ENCODE measurements at regions not wholly inside any gene's neighbourhood (a gene's known extent, or its start where the extent isn't known, plus 50 kb on each side); places are given as distances from the start of the nearest gene placed in this dataset.

GRCh38 chr4:36915717-36916116 is 328.8 kb upstream of the NWD2 start:
- dilution Hi-C loops (cut with MboI; ENCODE audit: extremely low pct_ligation_motif_present, low sequenced_read_pairs) = no loop called here
- Histone ChIP-seq H3K36me3 (ENCODE audit: control insufficient read depth in 2 of 2, extremely low read depth in 1 of 2, insufficient read depth in 2 of 2, low read length in 2 of 2) (no peaks in the 10 kb centered on the region), H3K9ac (replicated peaks; ENCODE audit: extremely low read depth, insufficient read depth, low read length) (no peak overlapping the region), H3K4me1 (ENCODE audit: control insufficient read depth, extremely low read depth, insufficient read depth, low read length) (no peaks in the 10 kb centered on the region), H3K4me2 (ENCODE audit: insufficient read depth, low read length) (no peak overlapping the region), H2AFZ (ENCODE audit: low read depth, low read length) (no peak overlapping the region), H3K27me3 (ENCODE audit: control insufficient read depth in 2 of 2, insufficient read depth in 2 of 2, low read length in 2 of 2) (no peaks in the 10 kb centered on the region), H4K20me1 (replicated peaks; ENCODE audit: control insufficient read depth, extremely low read depth, insufficient read depth, low read length) (no peaks in the 10 kb centered on the region), H3K9me1 (replicated peaks; ENCODE audit: control insufficient read depth, extremely low read depth, insufficient read depth, low read length) (no peaks in the 10 kb centered on the region), H3K4me3 (replicated peaks in 1 of 3; ENCODE audit: insufficient read depth in 1 of 3, low read depth in 1 of 3, low read length in 3 of 3) (no peak overlapping the region), H3K79me2 (ENCODE audit: control insufficient read depth, insufficient read depth, low read length) (no peaks in the 10 kb centered on the region), H3K9me3 (replicated peaks; ENCODE audit: control insufficient read depth, insufficient read depth, low read length) (no peaks in the 10 kb centered on the region), H3K27ac (ENCODE audit: insufficient read depth, low read depth, low read length) (no peak overlapping the region)
- CTCF ChIA-PET = no interaction called here
- FAIRE-seq = no peak
- POLR2A ChIA-PET = no interaction called here
- TF ChIP-seq GATA2 (IDR thresholded peaks at IDR 0.05; ENCODE audit: insufficient read depth, insufficient read length, low read depth, low read length) (no peak), POLR2A (IDR thresholded peaks at IDR 0.05; ENCODE audit: low read depth, low read length) (no peak), FOS (IDR thresholded peaks at IDR 0.05; ENCODE audit: borderline replicate concordance, insufficient read depth, low read length) (no peak), JUN (IDR thresholded peaks at IDR 0.05; ENCODE audit: borderline replicate concordance, insufficient read depth, insufficient read length, low read depth) (no peak), POLR2AphosphoS5 (IDR thresholded peaks at IDR 0.05; ENCODE audit: insufficient read depth, low read depth, low read length) (no peak), MYC (IDR thresholded peaks at IDR 0.05; ENCODE audit: low read depth, low read length) (no peak), EZH2 (IDR thresholded peaks at IDR 0.05; ENCODE audit: borderline replicate concordance, low read depth, low read length, severe bottlenecking) (no peak)
- TF ChIP-seq, protein P1, sequence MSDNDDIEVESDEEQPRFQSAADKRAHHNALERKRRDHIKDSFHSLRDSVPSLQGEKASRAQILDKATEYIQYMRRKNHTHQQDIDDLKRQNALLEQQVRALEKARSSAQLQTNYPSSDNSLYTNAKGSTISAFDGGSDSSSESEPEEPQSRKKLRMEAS (IDR thresholded peaks at IDR 0.05; ENCODE audit: insufficient read depth, insufficient read length) = no peak
- TF ChIP-seq, protein P2, sequence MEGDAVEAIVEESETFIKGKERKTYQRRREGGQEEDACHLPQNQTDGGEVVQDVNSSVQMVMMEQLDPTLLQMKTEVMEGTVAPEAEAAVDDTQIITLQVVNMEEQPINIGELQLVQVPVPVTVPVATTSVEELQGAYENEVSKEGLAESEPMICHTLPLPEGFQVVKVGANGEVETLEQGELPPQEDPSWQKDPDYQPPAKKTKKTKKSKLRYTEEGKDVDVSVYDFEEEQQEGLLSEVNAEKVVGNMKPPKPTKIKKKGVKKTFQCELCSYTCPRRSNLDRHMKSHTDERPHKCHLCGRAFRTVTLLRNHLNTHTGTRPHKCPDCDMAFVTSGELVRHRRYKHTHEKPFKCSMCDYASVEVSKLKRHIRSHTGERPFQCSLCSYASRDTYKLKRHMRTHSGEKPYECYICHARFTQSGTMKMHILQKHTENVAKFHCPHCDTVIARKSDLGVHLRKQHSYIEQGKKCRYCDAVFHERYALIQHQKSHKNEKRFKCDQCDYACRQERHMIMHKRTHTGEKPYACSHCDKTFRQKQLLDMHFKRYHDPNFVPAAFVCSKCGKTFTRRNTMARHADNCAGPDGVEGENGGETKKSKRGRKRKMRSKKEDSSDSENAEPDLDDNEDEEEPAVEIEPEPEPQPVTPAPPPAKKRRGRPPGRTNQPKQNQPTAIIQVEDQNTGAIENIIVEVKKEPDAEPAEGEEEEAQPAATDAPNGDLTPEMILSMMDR (IDR thresholded peaks at IDR 0.05; ENCODE audit: extremely low read depth in 1 of 2, insufficient read depth in 1 of 2, low read depth in 1 of 2, low read length in 2 of 2) = no peak
- intact Hi-C loops (cut with micrococcal nuclease) = no loop called here
- no peak for DNase-seq (ENCODE audit: low read depth, low spot score)
- no TSS peak for BruUV-seq (replicated peaks)
